LoVo (cell line): ENCODE measurements at regions not wholly inside any gene's neighbourhood (a gene's known extent, or its start where the extent isn't known, plus 50 kb on each side); places are given as distances from the start of the nearest gene placed in this dataset.

Experiments
- DNase-seq: peaks from one replicate; pipeline ENCODE4 v3.0.0-alpha.2; 2016; ENCODE audit warnings: low spot score

DNA sequence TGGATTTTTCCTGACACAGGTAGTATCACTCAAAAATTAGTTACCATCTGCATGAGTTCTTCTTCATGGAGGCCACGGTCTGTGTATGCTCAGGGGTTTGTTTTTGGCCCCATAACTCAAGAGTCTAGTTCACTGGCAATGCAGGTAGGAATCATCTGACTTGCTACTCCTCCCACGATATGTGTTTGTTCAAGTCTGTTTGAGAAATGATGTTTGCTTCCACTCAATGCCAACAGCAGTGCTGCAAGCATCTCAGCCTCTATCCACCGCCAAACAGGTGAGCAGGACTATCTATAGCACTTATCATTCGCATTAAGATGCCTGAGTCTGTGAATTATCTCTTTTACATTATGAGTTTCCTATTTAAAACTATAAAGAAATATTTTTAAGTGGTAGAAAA is 264.8 kb upstream of the PTGER4 start:
- DNase-seq, result no peak

GRCh38 chr5:40413743-40414142 is 266.0 kb upstream of the PTGER4 start:
- no peak for DNase-seq

DNA sequence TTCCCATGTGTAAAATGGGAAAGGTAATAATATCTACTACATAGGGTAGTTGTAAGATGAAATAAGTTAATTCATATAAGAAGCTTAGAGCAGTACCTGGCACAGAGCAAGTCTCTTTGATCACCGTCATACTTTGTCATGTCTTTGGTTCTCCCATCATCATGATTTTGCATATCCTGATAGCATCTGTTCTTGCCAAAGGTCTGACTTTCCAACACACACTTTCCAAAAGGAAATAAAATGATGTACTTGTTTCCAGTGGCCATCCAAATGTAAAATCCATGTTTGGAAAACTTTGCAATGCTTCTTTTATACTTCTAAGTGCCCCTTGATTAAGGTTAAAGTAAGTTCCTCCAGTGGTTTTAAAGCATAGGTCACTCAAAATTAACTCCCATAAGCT is 266.9 kb upstream of the PTGER4 start:
- no peak for DNase-seq

DNA sequence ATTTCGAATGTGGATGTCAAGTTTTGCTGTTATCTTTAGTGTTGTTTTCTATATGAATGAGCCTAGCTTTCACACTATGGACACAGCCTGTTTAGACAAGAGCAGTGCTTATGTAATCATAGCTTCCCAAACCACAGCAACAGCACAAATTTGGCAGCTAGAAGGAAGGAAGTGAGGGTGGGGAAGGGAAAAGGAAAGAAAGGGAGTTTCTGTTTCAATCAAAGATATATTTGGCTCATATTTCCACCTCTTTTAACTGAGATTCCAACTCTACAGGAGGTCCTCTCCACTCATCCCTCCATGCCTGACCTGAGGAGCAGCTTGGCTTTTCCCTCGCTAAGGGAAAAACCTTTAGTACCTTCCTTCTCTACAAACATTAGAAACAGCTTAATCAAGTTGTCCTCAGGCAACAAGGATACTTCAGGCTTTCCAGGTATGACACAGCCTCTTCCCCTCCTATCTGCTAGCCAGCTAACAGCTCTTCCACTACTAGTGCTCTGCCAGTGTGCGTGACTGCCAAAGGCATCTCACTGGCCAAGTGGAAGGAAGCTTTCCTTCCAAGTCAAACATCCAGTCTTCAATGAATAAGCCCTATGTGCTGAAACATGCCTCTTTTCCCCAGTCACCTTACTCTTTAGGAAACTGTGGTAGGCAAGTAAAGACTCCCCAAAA is 268.6 kb upstream of the PTGER4 start:
- no peak for DNase-seq

- DNase-seq, result no peak
These were observed 269.4 kb upstream of the PTGER4 start for GRCh38 chr5:40410231-40410861.

DNA sequence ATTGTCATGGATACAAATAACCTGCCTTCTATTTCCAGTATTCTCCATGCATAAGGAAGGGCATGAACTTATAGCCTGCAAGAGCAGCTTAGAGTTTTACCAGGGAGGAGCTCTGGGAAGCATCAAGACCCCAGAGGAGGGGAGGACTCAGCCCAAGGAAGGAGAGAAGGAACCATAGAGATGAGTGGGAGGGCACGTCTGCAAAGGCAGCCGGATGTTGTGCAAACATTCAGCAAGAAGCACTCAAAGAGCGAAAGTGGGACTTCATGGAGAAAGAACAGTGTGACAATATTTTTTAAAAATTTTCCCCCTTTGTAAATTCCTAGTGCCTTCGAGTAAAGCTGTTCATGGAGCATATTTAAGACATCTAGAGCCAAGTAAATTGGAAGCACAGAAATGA is 270.1 kb upstream of the PTGER4 start:
- DNase-seq, result no peak

GRCh38 chr5:40406741-40407211 is 272.9 kb upstream of the PTGER4 start:
- no peak for DNase-seq

DNA sequence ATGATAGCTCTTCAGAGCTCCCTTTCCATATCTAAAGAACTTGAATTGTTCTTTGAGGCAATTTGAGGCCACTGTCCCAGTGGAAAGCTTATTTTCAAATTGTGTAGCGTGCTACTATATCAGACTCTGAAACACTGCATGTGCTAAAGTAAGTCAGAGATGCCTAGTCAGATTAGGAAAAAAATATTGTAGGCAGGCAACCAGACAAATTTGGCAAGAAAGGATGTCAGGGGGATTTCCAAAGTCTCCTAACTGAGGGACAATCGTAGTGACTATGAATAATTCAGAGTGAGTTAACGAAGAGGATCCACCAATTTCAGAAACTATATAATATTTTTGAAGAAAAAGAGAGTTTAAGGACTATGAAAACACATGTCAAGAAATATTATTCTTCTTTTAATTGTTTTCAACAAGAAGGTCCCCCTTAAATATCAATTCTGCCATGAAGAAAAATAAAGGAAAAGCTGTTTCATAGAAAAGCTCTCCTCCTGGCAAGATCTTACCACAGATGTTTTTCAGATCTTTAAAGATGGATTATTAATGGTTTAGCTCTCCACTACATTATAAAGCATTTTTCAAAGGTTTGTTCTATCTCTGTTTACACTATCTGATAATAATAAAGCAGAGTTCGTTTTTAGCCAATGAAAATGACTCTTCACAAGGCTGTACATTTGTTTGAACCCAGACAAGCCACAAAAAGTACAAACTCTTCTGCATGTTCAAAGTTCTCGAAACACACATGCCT is 273.5 kb upstream of the PTGER4 start:
- no peak for DNase-seq

GRCh38 chr5:40405230-40405629 is 274.5 kb upstream of the PTGER4 start:
- no peak for DNase-seq

GRCh38 chr5:40404613-40405012 is 275.1 kb upstream of the PTGER4 start:
- DNase-seq, result no peak

DNA sequence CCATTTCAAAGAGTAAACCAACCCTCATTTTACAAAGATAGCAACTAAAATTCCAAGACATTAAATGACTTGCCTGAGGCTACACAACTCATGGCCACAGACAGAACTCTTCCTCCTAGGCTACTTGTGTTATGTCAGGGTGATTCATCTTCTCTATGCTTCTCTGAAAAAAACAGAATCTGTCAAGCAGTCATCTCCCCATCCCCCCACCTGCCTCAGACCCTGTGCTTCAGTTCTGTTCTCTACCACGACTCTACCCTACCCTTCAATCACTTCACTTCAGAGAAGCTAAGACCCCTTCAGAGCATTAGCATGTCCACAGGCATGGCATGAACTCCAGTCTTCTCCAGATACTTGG is 277.7 kb upstream of the PTGER4 start:
- DNase-seq, result no peak

- no peak for DNase-seq
These were observed 278.3 kb upstream of the PTGER4 start for GRCh38 chr5:40401284-40402006.

DNA sequence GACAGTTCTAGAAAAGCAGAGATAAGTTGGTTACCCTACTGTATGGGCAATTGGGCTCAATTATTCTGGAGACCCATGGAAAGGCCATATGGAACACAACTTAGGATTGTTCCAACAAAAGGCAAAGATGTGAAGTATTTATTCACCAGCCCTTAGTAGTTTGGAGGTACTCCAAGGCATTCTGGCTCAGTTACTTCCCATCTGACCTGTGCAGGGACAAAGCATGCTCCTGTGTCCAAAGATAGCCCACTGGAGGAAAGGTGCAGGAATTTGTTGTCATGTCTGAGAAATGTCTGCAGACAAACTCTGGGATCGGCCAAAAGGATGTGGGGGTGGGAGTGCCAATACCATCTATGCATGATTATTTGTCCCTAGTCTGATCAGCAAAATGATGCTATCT is 279.5 kb upstream of the PTGER4 start:
- DNase-seq, result no peak

DNA sequence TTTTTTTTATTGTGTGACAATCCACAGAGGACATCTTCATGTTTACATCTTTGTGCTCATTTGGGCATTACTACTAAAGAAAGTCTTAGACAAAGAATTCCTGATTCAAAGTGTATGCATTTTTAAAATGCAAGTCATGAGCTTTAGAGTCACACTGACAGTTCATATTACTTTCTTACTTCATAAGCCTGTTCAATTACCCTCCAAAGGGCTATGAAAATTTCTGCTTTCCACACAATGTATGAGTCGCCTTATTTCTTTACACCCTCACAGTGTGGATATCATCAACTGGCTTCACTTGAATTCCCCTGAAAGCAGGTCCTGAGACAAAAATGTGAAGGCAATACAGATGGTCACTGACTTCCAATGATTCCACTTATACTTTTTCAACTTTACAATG is 280.4 kb upstream of the PTGER4 start:
- DNase-seq, result no peak

GRCh38 chr5:40397976-40398375 is 281.7 kb upstream of the PTGER4 start:
- DNase-seq, result no peak

- no peak for DNase-seq
These were observed 282.6 kb upstream of the PTGER4 start for GRCh38 chr5:40397091-40397490.

- no peak for DNase-seq
These were observed 283.4 kb upstream of the PTGER4 start for GRCh38 chr5:40396317-40396716.

- no peak for DNase-seq
These were observed 284.5 kb upstream of the PTGER4 start for GRCh38 chr5:40395251-40395650.

GRCh38 chr5:40394698-40395097 is 285.0 kb upstream of the PTGER4 start:
- no peak for DNase-seq

- no peak for DNase-seq
These were observed 288.1 kb upstream of the PTGER4 start for GRCh38 chr5:40391642-40392041.

DNA sequence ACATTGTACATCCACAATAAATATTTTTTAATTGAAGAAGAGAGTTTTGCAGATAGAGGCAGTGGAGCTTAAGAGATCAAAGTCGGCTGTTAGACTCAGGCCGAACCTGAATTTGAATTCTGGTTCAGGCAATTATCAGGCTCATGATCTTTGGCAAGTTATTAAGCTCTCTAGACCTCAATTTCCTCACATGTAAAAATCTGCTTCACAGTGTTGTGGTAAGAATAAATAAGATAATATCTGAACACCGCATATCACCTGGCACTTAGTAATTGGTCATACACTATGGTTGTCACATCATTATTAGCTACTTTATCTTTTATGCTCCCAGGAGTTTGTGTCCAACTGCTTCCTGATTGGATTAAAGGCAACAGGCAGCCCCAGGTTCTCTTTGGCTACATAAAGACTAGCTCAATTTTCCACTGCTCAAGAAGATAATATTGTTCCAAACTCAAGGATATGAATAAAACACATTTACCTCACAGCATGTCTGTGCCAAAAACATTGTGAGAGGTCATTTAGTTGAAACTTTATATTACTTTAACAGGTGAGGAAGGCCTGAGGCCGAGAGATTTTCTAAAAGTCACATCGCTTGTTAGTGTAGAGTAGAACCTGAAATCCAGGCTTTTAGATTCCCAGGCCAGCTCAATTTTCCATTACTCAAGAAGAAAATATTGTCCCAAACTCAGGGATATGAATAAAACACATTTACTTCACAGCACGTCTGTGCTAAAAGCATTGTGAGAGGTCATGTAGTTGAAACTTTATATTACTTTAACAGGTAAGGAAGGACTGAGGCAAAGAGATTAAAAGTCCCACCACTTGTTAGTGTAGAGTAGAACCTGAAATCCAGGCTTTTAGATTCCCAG is 289.2 kb upstream of the PTGER4 start:
- no peak for DNase-seq

DNA sequence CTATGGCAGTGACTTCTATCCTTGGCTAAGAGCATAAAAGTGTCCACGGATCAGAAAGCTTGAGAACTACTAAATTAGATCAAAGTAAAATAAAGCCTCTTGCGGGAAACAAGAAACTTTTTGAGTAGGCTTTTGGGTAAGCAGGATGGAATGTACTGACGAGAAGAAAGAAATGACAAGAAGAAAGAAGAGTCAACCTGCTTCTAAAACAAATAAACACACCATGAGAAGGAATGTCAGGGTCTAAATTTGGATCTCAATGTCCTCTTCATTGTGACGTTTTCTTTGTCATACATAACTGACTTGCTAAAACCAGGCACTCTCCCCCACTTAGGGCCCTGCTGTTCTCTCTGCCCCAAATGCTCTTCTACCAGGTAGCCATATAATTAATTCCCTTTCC is 290.1 kb upstream of the PTGER4 start:
- no peak for DNase-seq
